ENCODE measurements at regions not wholly inside any gene's neighbourhood (a gene's known extent, or its start where the extent isn't known, plus 50 kb on each side); places are given as distances from the start of the nearest gene placed in this dataset.

GRCh38 chr4:143089847-143090246 lies 94.9 kb upstream of the USP38 start:
- H3K36me3 Mint-ChIP-seq (ENCODE audit: insufficient read depth): peaks cover 1% of the 10 kb centered on the region
- no peaks in the 10 kb centered on the region for H3K9me3 Mint-ChIP-seq
- H3K4me1 Mint-ChIP-seq: no peaks in the 10 kb centered on the region
- ATAC-seq (replicated peaks; ENCODE audit: extremely low read depth, poor library complexity, severe bottlenecking) (no peak), DNase-seq (ENCODE audit: low spot score in 2 of 2) (no peak)
- H3K27me3 Mint-ChIP-seq: peaks cover 12% of the 10 kb centered on the region
- no peak overlapping the region for H3K27ac Mint-ChIP-seq (ENCODE audit: low read depth)
- H3K4me3 Mint-ChIP-seq: no peak overlapping the region

- Mint-ChIP-seq H3K4me1 (no peaks in the 10 kb centered on the region), H3K36me3 (ENCODE audit: insufficient read depth) (peaks cover 1% of the 10 kb centered on the region), H3K27me3 (no peaks in the 10 kb centered on the region), H3K27ac (ENCODE audit: low read depth) (no peak overlapping the region), H3K4me3 (no peak overlapping the region), H3K9me3 (no peaks in the 10 kb centered on the region)
- ATAC-seq (replicated peaks; ENCODE audit: extremely low read depth, poor library complexity, severe bottlenecking) (no peak), DNase-seq (ENCODE audit: low spot score in 2 of 2) (no peak)
These were observed 92.9 kb upstream of the USP38 start for GRCh38 chr4:143091862-143092261.

- H3K9me3 Mint-ChIP-seq: no peaks in the 10 kb centered on the region
- no peaks in the 10 kb centered on the region for H3K4me1 Mint-ChIP-seq
- H3K27me3 Mint-ChIP-seq: peaks cover 11% of the 10 kb centered on the region
- no peak for DNase-seq (ENCODE audit: low spot score in 2 of 2)
- no peaks in the 10 kb centered on the region for H3K36me3 Mint-ChIP-seq (ENCODE audit: insufficient read depth)
- no peak for ATAC-seq (replicated peaks; ENCODE audit: extremely low read depth, poor library complexity, severe bottlenecking)
- no peak overlapping the region for H3K4me3 Mint-ChIP-seq
- H3K27ac Mint-ChIP-seq (ENCODE audit: low read depth): no peak overlapping the region
These were observed 89.3 kb upstream of the USP38 start for GRCh38 chr4:143095447-143095846.

GRCh38 chr4:143097751-143098150 lies 87.0 kb upstream of the USP38 start:
- H3K27me3 Mint-ChIP-seq: peaks cover 11% of the 10 kb centered on the region
- no peak for ATAC-seq (replicated peaks; ENCODE audit: extremely low read depth, poor library complexity, severe bottlenecking)
- H3K4me3 Mint-ChIP-seq: no peak overlapping the region
- no peaks in the 10 kb centered on the region for H3K36me3 Mint-ChIP-seq (ENCODE audit: insufficient read depth)
- H3K4me1 Mint-ChIP-seq: no peaks in the 10 kb centered on the region
- no peaks in the 10 kb centered on the region for H3K9me3 Mint-ChIP-seq
- H3K27ac Mint-ChIP-seq (ENCODE audit: low read depth): no peak overlapping the region
- DNase-seq (ENCODE audit: low spot score in 2 of 2): no peak

GRCh38 chr4:143099693-143100092 lies 85.0 kb upstream of the USP38 start:
- no peaks in the 10 kb centered on the region for H3K4me1 Mint-ChIP-seq
- no peaks in the 10 kb centered on the region for H3K36me3 Mint-ChIP-seq (ENCODE audit: insufficient read depth)
- DNase-seq (ENCODE audit: low spot score in 2 of 2) (no peak), ATAC-seq (replicated peaks; ENCODE audit: extremely low read depth, poor library complexity, severe bottlenecking) (no peak)
- H3K27me3 Mint-ChIP-seq: peaks cover 11% of the 10 kb centered on the region
- no peak overlapping the region for H3K27ac Mint-ChIP-seq (ENCODE audit: low read depth)
- no peaks in the 10 kb centered on the region for H3K9me3 Mint-ChIP-seq
- no peak overlapping the region for H3K4me3 Mint-ChIP-seq

GRCh38 chr4:143109376-143109775 lies 75.3 kb upstream of the USP38 start:
- DNase-seq (ENCODE audit: low spot score in 2 of 2): no peak
- Mint-ChIP-seq H3K9me3 (no peaks in the 10 kb centered on the region), H3K4me1 (no peaks in the 10 kb centered on the region), H3K36me3 (ENCODE audit: insufficient read depth) (peaks cover 2% of the 10 kb centered on the region), H3K27me3 (peaks cover 4% of the 10 kb centered on the region), H3K27ac (ENCODE audit: low read depth) (no peak overlapping the region), H3K4me3 (no peak overlapping the region)
- ATAC-seq (replicated peaks; ENCODE audit: extremely low read depth, poor library complexity, severe bottlenecking): no peak

- H3K27me3 Mint-ChIP-seq: peaks cover 24% of the 10 kb centered on the region
- DNase-seq (ENCODE audit: low spot score in 2 of 2) (no peak), ATAC-seq (replicated peaks; ENCODE audit: extremely low read depth, poor library complexity, severe bottlenecking) (no peak)
- H3K4me3 Mint-ChIP-seq: no peak overlapping the region
- H3K36me3 Mint-ChIP-seq (ENCODE audit: insufficient read depth): no peaks in the 10 kb centered on the region
- H3K27ac Mint-ChIP-seq (ENCODE audit: low read depth): no peak overlapping the region
- H3K4me1 Mint-ChIP-seq: no peaks in the 10 kb centered on the region
- no peaks in the 10 kb centered on the region for H3K9me3 Mint-ChIP-seq
These were observed 66.1 kb upstream of the USP38 start for GRCh38 chr4:143118663-143119062.

- H3K4me1 Mint-ChIP-seq: no peaks in the 10 kb centered on the region
- H3K27ac Mint-ChIP-seq (ENCODE audit: low read depth): no peak overlapping the region
- H3K9me3 Mint-ChIP-seq: peaks cover 5% of the 10 kb centered on the region
- H3K4me3 Mint-ChIP-seq: no peak overlapping the region
- H3K27me3 Mint-ChIP-seq: peaks cover 21% of the 10 kb centered on the region
- no peaks in the 10 kb centered on the region for H3K36me3 Mint-ChIP-seq (ENCODE audit: insufficient read depth)
- DNase-seq (ENCODE audit: low spot score in 2 of 2): no peak
- ATAC-seq (replicated peaks; ENCODE audit: extremely low read depth, poor library complexity, severe bottlenecking): no peak
These were observed 57.1 kb upstream of the USP38 start for GRCh38 chr4:143127621-143128020.

GRCh38 chr4:143133977-143134376 lies 50.7 kb upstream of the USP38 start:
- no peaks in the 10 kb centered on the region for H3K36me3 Mint-ChIP-seq (ENCODE audit: insufficient read depth)
- DNase-seq (ENCODE audit: low spot score in 2 of 2) (no peak), ATAC-seq (replicated peaks; ENCODE audit: extremely low read depth, poor library complexity, severe bottlenecking) (no peak)
- no peak overlapping the region for H3K27ac Mint-ChIP-seq (ENCODE audit: low read depth)
- H3K9me3 Mint-ChIP-seq: no peaks in the 10 kb centered on the region
- no peaks in the 10 kb centered on the region for H3K27me3 Mint-ChIP-seq
- no peaks in the 10 kb centered on the region for H3K4me1 Mint-ChIP-seq
- H3K4me3 Mint-ChIP-seq: no peak overlapping the region
